Lung (tissue), 11 donors: ENCODE measurements at regions not wholly inside any gene's neighbourhood (a gene's known extent, or its start where the extent isn't known, plus 50 kb on each side); places are given as distances from the start of the nearest gene placed in this dataset.
A peak's percentile ranks its signal among the peaks of the same experiment; 100 is the strongest.

ENCODE experiments used
- ATAC-seq: fragments of 200-7000 bp; cut with Tn5 transposase; one replicate; pipeline ENCODE4 v1.9.1; 2020; ENCODE audit warnings: moderate number of reproducible peaks; ENCODE audit not compliant: insufficient read depth, low FRiP score
- DNase-seq, 3 donors: peaks; one replicate each; pipeline ENCODE4 v3.0.0-alpha.2; 2013 to 2017
- H3K27ac ChIP-seq, 2 donors: one replicate each; pipeline ENCODE4 v1.5.1; 2013; ENCODE audit warnings: mild to moderate bottlenecking in 2 of 2, moderate library complexity in 2 of 2, control low read depth in 1 of 2, inconsistent platforms in 1 of 2, low read depth in 1 of 2, low read length in 1 of 2
- H3K27me3 ChIP-seq, 3 donors: one replicate each; pipeline ENCODE4 v1.5.1; 2013; ENCODE audit warnings: low read length in 2 of 3; ENCODE audit not compliant: control insufficient read depth in 3 of 3, insufficient read depth in 3 of 3
- H3K36me3 ChIP-seq, 4 donors: one replicate each; pipeline ENCODE4 v1.5.1; 2013; ENCODE audit warnings: low read length in 4 of 4, mild to moderate bottlenecking in 1 of 4, moderate library complexity in 1 of 4; ENCODE audit not compliant: control insufficient read depth in 4 of 4, insufficient read depth in 4 of 4
- H3K4me1 ChIP-seq, 5 donors: one replicate each; pipeline ENCODE4 v1.5.1; 2013; ENCODE audit warnings: low read length in 5 of 5, mild to moderate bottlenecking in 2 of 5, moderate library complexity in 1 of 5; ENCODE audit not compliant: control insufficient read depth in 5 of 5, insufficient read depth in 5 of 5
- H3K4me3 ChIP-seq: one replicate; pipeline ENCODE4 v1.5.1; 2013; ENCODE audit warnings: mild to moderate bottlenecking, control low read depth, moderate library complexity
- H3K9ac ChIP-seq, 2 donors: one replicate each; pipeline ENCODE4 v1.5.1; 2013; ENCODE audit warnings: low read length in 2 of 2, control low read depth in 1 of 2; ENCODE audit not compliant: insufficient read depth in 1 of 2
- H3K9me3 ChIP-seq, 4 donors: one replicate each; pipeline ENCODE4 v1.5.1; 2013; ENCODE audit warnings: low read length in 3 of 4, mild to moderate bottlenecking in 1 of 4, moderate library complexity in 1 of 4; ENCODE audit not compliant: control insufficient read depth in 4 of 4, insufficient read depth in 3 of 4
- WGBS, 2 donors: extraction: QIAGEN DNeasy Blood & Tissue Kit; methylation state at CpG; one replicate each; pipeline ENCODE4 v1.1.7; 2013; 5-methylcytosine and 5-hydroxymethylcytosine counted together
- TF ChIP-seq, protein P1 (sequence below): IDR thresholded peaks from 2 replicates; pipeline ENCODE4 v1.5.1; 2012; ENCODE audit warnings: mild to moderate bottlenecking; ENCODE audit errors: control extremely low read depth, extremely low read depth
- donor health status: control.
- donor health status: control.
- donor health status: Bipolar disorder and iron deficiency.
- donor health status: healthy.
- donor health status: DM: yes; HTN: yes; CAD: no.

DNA sequence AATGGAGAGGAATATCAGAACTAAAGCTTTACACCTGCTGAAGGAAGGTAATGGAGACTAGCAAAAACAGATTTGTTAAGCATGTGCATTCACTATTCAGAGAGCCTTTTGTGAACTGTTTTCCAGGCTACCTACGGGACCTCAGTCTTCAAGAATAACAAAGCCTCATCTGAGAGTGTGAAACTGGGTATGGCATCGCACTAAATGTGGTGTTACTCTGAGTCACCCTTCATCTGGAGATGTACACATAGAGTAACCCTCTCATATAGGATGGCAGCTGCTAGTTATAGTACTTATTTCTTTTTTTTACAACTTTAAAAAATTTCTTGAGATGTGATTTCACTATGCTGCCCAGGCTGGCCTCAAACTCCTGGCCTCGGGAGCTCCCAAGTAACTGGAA, 306.8 kb downstream of the ZNF608 start:
- no peaks in the 10 kb centered on the region for H3K9me3 ChIP-seq
- no peaks in the 10 kb centered on the region for H3K27me3 ChIP-seq
- WGBS, 2 donors: 94 to 96% methylated on average over 3 of the region's 3 CpGs
- no peak overlapping the region for H3K9ac ChIP-seq
- ATAC-seq: no peak
- H3K4me1 ChIP-seq: peaks cover 0 to 14% (median 7%) of the 10 kb centered on the region in 5 donors
- H3K4me3 ChIP-seq: no peak overlapping the region
- no peaks in the 10 kb centered on the region for H3K36me3 ChIP-seq
- TF ChIP-seq, protein P1, sequence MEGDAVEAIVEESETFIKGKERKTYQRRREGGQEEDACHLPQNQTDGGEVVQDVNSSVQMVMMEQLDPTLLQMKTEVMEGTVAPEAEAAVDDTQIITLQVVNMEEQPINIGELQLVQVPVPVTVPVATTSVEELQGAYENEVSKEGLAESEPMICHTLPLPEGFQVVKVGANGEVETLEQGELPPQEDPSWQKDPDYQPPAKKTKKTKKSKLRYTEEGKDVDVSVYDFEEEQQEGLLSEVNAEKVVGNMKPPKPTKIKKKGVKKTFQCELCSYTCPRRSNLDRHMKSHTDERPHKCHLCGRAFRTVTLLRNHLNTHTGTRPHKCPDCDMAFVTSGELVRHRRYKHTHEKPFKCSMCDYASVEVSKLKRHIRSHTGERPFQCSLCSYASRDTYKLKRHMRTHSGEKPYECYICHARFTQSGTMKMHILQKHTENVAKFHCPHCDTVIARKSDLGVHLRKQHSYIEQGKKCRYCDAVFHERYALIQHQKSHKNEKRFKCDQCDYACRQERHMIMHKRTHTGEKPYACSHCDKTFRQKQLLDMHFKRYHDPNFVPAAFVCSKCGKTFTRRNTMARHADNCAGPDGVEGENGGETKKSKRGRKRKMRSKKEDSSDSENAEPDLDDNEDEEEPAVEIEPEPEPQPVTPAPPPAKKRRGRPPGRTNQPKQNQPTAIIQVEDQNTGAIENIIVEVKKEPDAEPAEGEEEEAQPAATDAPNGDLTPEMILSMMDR: no peak
- H3K27ac ChIP-seq: no peak overlapping the region
- DNase-seq: no peak

DNA sequence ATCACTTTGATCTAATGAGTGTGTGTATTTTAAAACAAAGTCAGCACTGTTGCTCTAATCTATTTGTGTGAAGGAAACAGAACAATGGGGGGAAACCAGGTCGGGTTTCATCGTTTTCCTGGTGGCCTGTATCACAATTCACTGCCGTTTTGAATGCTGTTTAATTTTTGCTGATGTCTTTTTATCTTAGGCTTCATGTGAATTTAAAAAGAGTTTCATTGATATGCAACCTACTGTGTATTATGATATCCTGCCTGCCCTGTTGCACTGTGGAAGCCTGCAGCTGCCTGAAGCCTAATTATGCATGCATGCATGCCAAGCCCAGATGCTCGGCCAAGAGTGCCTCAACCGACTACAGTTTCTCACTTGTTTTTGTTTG, 307.5 kb downstream of the ZNF608 start:
- Histone ChIP-seq H3K27me3 (no peaks in the 10 kb centered on the region), H3K9me3 (no peaks in the 10 kb centered on the region), H3K36me3 (no peaks in the 10 kb centered on the region), H3K4me3 (no peak overlapping the region), H3K9ac (no peak overlapping the region), H3K27ac (no peak overlapping the region), H3K4me1 (peaks cover 0 to 14% (median 7%) of the 10 kb centered on the region in 5 donors)
- 44 to 73% methylated on average over 5 of the region's 5 CpGs for WGBS, 2 donors
- DNase-seq (peak in 1 of 3 donors; percentile 47), ATAC-seq (no peak)
- TF ChIP-seq, protein P1: no peak

DNA sequence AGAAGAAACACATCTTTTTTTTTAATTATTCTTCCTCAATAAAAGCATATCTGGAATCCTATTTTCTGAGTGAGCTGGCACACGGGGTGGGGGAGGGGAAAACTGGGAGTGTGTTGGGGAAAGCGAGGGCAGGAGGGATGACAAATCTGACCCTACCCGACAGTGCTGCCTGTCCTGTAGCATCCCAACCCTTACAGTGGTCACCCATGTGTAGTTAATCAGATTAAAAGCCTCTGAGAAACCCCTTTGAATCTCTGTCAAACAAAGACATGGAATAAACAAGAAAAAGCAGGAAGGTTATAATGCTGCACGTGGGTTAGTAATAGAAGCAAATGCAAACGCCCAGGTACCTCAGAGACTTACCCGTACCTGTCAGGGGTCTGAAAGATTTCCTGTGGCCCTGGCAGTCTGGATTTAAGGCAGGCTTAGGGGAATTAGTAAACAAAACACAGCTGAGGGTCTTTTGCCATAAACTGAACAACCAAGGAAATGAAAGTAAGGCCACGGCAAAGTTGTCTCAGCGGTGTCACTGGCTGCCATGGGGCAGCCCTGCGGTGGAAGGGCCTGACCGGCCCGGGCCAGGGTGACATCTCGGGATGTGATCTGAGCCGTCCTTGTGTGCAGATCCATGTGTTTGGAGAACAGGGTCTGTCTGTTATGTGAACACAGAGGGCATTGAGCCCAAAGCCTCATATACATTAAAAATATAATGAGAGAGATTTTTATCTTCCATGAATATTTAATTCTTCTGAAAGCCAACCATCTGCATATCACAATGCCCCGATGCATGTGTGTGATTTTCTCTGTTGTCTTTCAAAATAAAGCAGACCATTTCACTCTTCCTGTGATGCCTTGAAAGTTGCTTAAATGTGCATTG, 308.2 kb downstream of the ZNF608 start:
- H3K27me3 ChIP-seq: no peaks in the 10 kb centered on the region
- DNase-seq (no peak), ATAC-seq (no peak)
- TF ChIP-seq, protein P1: no peak
- no peak overlapping the region for H3K4me3 ChIP-seq
- no peak overlapping the region for H3K27ac ChIP-seq
- H3K9ac ChIP-seq: no peak overlapping the region
- H3K9me3 ChIP-seq: no peaks in the 10 kb centered on the region
- H3K4me1 ChIP-seq: peaks cover 0 to 14% (median 7%) of the 10 kb centered on the region in 5 donors
- 80 to 86% methylated on average over 14 of the region's 14 CpGs for WGBS, 2 donors
- H3K36me3 ChIP-seq: no peaks in the 10 kb centered on the region

DNA sequence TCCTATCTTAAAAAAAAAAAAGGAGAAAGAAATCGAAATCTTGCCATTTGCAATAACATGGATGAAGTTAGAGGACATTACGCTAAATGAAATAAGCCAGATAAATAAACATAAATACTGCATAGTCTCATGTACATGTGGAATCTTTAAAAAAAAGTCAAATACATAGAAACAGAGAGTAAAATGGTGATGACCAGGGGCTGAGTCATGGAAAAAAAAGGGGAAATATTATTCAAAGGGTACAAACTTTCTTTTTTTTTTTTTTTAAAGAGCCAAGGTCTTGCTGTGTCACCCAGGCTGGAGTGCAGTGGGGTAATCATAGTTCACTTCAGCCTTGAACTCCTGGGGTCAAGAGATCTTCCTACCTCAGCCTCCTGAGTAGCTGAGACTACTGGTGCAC, 310.1 kb downstream of the ZNF608 start:
- DNase-seq: no peak
- ATAC-seq: no peak
- peaks cover 0 to 14% (median 7%) of the 10 kb centered on the region in 5 donors for H3K4me1 ChIP-seq
- no peak overlapping the region for H3K9ac ChIP-seq
- TF ChIP-seq, protein P1: no peak
- H3K27me3 ChIP-seq: no peaks in the 10 kb centered on the region
- no peaks in the 10 kb centered on the region for H3K9me3 ChIP-seq
- H3K4me3 ChIP-seq: no peak overlapping the region
- no peak overlapping the region for H3K27ac ChIP-seq
- WGBS, 2 donors: 93 to 100% methylated on average over 2 of the region's 2 CpGs
- no peaks in the 10 kb centered on the region for H3K36me3 ChIP-seq
